NCI-H2196 treated with DMSO at 0.1 percent for 48 hours (cell line): ENCODE measurements at regions not wholly inside any gene's neighbourhood (a gene's known extent, or its start where the extent isn't known, plus 50 kb on each side); places are given as distances from the start of the nearest gene placed in this dataset.

Source experiments
- DNase-seq: peaks from one replicate; lab custom pipeline; 2025; ENCODE audit not compliant: unreplicated experiment; lab: John Stamatoyannopoulos, UW

- no peak for DNase-seq
These were observed 57.1 kb upstream of the ATG10 start for GRCh38 chr5:81914696-81915095.

DNA sequence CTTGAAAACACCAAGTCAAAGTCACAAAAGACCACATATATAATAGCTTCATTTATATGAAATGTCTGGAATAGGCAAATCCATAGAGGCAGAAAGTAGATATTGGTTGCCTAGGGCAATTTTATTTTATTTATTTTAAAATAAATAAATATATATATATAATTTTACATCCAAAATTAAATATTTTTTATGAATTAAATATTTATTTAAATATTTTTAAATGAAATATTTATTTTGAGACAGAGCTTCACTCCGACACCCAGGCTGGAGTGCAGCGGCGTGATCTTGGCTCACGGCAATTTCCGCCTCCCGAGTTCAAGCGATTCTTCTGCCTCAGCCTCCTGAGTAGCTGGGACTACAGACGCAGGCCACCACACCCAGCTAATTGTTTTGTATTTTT, 58.9 kb upstream of the ATG10 start:
- DNase-seq, result no peak

DNA sequence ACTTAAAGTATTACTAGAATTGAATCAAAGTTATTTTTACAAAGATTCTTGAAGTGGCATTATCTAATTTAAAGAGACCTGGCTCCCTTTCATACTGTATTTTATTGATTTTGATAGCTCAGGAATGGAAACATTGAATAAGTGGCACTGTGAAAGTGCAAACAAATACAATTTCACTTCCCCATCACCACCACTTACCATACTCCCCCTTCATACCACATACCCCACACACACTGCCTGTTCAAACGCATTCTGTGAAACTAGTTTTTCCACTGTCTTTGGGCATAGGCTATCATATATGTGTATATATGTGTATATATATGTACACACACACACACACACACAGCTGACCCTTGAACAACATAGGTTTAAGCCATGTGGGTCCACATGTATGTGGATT, 62.1 kb upstream of the ATG10 start:
- no peak for DNase-seq

DNA sequence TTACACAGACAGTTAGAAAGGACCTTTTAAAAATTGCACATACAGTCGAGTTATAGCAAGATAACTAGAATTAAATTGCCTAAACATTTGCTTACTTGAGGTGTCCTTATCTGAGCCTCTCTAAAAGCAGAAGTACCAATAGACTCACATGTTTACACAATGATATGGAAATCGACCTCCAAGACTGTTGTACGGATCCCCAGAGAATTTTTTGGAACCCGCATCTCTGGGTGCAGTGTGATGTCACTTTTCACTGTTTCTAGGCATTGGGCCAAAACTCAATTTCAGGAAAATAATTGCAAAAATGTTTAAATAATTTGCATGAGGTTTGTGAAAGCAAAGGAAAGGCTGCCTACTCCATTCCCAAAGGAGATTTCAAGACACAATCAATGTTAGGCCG, 63.1 kb upstream of the ATG10 start:
- no peak for DNase-seq

DNA sequence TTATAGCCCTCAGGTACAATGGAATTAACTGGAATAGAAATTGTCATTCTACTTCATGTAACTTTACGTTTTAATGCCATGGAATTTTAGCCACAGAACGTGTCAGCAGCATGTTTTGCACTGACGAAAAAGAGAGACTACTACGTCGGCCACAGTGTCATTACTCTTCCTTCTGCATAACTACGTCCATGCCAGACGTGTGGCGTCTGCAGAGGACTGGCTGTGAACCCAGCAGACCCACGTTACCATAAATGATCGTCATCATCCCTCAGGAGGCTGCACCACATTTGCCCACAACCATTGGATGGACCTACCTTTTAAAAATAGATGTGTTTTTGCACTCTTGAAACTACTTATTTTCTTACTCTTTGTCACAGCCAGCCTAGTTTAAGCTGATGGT, 63.8 kb upstream of the ATG10 start:
- no peak for DNase-seq

GRCh38 chr5:81907012-81907635, 64.7 kb upstream of the ATG10 start:
- DNase-seq, result no peak

GRCh38 chr5:81906086-81906485, 65.7 kb upstream of the ATG10 start:
- DNase-seq, result no peak

GRCh38 chr5:81904861-81905260, 67.0 kb upstream of the ATG10 start:
- DNase-seq, result no peak

DNA sequence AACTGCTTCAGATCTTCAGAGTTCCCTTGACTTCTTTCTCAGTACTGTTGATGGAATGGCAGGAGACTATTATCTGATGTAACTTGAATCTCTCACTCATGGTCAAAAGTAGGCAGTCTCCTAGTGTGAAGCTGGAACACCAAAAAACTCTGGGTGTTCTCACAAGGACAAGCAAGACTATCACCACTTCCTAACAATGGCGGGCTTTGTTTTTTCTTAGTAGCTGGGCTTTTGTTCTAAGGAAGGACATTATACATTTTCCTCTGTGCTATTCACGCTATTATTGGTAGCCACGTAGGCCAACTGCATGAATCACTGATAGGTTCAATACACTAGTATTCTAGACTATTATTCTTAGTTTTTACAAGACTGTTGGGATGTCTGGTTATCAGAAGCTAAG, 67.7 kb upstream of the ATG10 start:
- no peak for DNase-seq

DNA sequence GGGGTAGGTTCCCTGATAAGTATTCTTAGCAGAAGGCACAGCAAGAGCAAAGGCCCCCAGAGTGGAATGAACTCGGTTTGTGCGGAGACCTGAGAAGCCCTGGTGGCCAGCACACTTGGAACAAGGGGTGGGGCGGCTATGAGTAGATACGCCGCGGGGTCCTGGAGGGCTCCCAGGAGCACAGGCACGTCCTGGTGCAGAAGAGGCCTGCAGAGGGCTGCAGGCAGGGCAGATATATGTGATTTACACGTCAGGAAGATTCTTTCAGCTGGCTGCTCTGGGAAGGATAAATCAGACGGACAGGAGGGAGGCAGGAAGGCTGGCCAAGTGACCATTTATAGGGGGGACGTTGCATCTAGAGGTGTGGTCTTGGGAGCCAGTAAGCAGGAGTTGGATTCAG, 70.2 kb upstream of the ATG10 start:
- no peak for DNase-seq

DNA sequence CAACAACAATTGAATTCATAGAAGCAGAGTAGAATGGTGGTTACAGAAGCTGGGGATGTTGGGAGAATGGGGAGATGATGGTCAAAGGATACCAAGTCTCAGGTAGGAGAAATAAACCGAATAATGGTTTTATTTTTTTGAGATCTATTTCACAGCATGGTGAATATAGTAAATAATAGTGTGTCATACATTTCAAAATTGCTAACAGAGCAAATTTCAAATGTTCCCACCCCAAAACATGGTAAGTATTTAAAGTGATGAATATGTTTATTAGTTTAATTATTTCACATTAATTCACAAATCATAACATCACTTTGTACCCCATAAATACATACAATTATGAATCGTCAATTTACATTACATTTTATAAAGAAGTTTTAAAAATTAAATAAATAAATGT, 72.7 kb upstream of the ATG10 start:
- no peak for DNase-seq

GRCh38 chr5:81898403-81898802, 73.4 kb upstream of the ATG10 start:
- DNase-seq, result no peak

DNA sequence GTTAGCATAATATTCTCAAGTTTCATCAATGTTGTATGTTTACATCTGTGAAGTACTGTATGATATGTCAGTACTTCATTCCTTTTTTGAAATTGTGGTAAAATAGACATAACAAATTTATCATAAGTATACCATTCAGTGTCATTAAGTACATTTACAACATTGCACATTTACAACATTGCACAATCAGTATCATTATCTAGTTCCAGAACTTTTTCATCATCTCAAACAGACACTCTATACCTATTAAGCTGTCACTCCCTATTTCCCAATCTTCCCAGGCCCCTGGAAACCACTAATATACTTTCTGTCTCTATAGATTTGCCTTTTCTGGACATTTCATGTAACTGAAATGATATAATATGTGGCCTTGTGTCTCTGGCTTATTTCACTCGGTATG, 75.1 kb upstream of the ATG10 start:
- no peak for DNase-seq

- no peak for DNase-seq
These were observed 76.5 kb upstream of the ATG10 start for GRCh38 chr5:81895307-81895706.

GRCh38 chr5:81893961-81894360, 77.9 kb upstream of the ATG10 start:
- DNase-seq, result no peak

- DNase-seq, result no peak
These were observed 87.0 kb upstream of the ATG10 start for GRCh38 chr5:81884871-81885270.

DNA sequence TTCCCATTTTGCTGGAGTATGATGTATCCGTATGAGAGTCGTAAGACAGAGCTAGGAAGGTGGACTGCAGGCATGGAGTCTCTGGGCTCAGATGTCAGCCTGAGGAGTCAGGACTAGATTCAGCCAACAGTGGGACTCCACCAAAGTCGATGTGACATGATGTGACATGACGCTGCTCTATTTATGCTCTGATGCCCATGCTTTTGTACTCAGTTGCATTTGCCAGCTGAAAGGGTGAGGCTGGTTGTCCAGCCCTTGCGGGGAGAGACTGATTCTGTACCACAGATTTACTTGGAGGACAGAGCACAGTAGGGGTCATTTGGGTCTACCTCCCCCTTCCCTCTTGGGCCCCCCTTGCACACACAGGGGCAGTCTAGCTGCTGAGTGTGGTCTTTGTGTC, 88.5 kb upstream of the ATG10 start:
- no peak for DNase-seq

GRCh38 chr5:81881595-81881994, 90.2 kb upstream of the ATG10 start:
- DNase-seq, result no peak

DNA sequence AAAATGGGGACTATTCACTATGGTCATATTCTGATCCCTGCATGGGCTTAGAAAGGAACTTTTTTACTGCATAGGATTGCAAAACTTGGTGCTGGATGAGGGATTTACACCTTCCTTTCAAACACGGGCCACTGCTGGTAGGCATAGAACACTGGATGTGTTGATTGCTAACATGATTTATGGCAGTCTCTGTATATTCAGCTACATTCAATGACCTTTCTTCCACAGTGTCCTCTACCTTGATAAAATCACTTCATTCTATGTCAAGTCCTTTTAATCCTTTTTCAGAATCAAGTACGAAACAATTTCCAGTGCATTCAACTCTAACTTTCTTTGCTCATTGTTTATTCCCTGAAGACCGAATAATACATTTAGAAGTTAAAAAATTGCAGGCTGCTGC, 91.9 kb upstream of the ATG10 start:
- no peak for DNase-seq

DNA sequence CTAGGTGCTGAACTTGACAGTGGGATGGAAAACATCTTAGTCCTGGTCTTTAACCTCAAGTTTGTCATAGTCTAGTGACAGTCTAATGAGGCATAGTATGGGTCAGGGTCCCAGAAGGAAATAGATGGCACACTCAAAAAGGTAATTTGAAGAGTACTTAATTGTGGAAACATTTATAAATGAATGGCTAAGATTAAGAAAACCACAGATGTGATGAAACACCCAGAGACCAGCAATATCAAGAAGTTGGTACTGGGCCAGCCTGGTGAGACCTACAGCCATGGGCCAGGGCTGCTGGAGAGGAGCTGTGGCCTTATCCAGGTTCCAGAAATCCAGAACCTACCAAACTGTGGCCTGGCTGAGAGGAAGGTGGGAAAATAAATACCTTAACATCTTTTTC, 93.5 kb upstream of the ATG10 start:
- no peak for DNase-seq

DNA sequence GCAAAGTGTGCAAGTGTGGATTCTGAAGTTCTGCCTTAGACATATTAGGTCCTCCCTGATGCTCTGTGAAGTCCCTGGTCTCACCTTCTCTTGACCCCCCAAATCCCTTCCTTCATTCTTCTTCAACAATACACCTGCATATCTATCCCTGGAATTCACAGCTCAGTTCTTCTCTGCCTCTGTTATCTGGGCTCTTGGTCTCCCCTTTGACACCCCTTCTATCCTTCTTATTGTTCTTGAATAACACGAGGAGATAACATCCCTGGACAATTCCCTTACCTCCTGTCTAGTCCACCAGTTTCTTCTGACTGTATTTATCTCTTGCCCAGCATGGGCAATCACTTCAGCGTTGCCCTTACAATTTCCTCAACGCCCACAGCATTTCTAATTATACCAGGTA, 104.8 kb upstream of the ATG10 start:
- no peak for DNase-seq

- DNase-seq, result no peak
These were observed 109.9 kb upstream of the SSBP2 start for GRCh38 chr5:81860778-81861177.

DNA sequence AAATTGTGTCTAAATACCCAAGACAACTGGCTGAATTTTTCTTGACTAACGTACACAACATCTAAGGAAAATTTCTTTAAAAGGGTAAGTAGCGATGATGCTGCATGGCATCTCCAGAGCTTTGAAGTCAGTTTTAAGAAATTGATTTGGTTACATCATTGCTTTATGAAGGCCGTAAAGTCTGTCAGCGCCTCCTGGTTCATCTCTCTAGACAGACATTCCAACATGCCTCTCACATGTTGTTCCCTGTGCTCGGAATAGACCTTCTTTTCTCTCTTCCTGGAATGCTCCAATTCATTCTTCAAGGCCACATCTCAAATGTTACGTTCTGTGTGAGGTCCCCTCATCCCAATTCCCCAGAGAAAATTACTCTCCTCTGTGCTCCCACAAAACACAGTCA, 108.7 kb upstream of the SSBP2 start:
- DNase-seq, result no peak
